C4-2B (cell line): ENCODE measurements at regions not wholly inside any gene's neighbourhood (a gene's known extent, or its start where the extent isn't known, plus 50 kb on each side); places are given as distances from the start of the nearest gene placed in this dataset.

Source experiments
- H3K27ac ChIP-seq: fragments of 450-650 bp; 2 replicates; pipeline ENCODE4 v1.5.1; 2017
- CTCF ChIP-seq: fragments of 450-650 bp; conservative IDR thresholded peaks from 2 replicates; pipeline ENCODE4 v1.5.1; 2017; ENCODE audit warnings: mild to moderate bottlenecking
- ZFX ChIP-seq: fragments of 450-650 bp; IDR thresholded peaks from 2 replicates; pipeline ENCODE4 v1.6.1; 2017

GRCh38 chr10:10774416-10774815 lies 243.3 kb upstream of the CELF2 start:
- H3K27ac ChIP-seq = no peak overlapping the region
- TF ChIP-seq CTCF (no peak), ZFX (no peak)

GRCh38 chr10:10776363-10776762 lies 241.3 kb upstream of the CELF2 start:
- no peak overlapping the region for H3K27ac ChIP-seq
- no peak for TF ChIP-seq ZFX
- TF ChIP-seq CTCF = no peak

GRCh38 chr10:10777279-10777678 lies 240.4 kb upstream of the CELF2 start:
- H3K27ac ChIP-seq = no peak overlapping the region
- TF ChIP-seq CTCF (no peak), ZFX (no peak)

GRCh38 chr10:10777723-10778122 lies 239.9 kb upstream of the CELF2 start:
- TF ChIP-seq ZFX (no peak), CTCF (no peak)

GRCh38 chr10:10778959-10779358 lies 238.7 kb upstream of the CELF2 start:
- H3K27ac ChIP-seq = no peak overlapping the region
- TF ChIP-seq CTCF = no peak
- no peak for TF ChIP-seq ZFX

More at GRCh38 chr10:10777723-10778122, 239.9 kb upstream of the CELF2 start:
- no peak overlapping the region for H3K27ac ChIP-seq

- H3K27ac ChIP-seq = no peak overlapping the region
- TF ChIP-seq ZFX = no peak
Measured at GRCh38 chr10:10779511-10779910, 238.2 kb upstream of the CELF2 start.

GRCh38 chr10:10780746-10781145 lies 236.9 kb upstream of the CELF2 start:
- H3K27ac ChIP-seq = no peak overlapping the region
- TF ChIP-seq CTCF (no peak), ZFX (no peak)

- no peak for TF ChIP-seq CTCF
- no peak for TF ChIP-seq ZFX
- H3K27ac ChIP-seq = no peak overlapping the region
Measured at GRCh38 chr10:10782603-10783002, 235.1 kb upstream of the CELF2 start.
